Immature natural killer cell (primary cell): ENCODE measurements at regions not wholly inside any gene's neighbourhood (a gene's known extent, or its start where the extent isn't known, plus 50 kb on each side); places are given as distances from the start of the nearest gene placed in this dataset.
"Not testable (repeated sequence)": the region's sequence is repeated elsewhere in the genome, so short reads cannot be mapped to it uniquely, and the experiment has no call there.

Experiments
- DNase-seq, 3 donors: peaks; one replicate each; pipeline ENCODE4 v3.0.0; 2022; ENCODE audit warnings: mixed read lengths in 1 of 3
- H3K27ac Mint-ChIP-seq, 6 donors: one replicate each; pipeline ENCODE4 v1.8.0; 2020; ENCODE audit warnings: mixed read lengths in 6 of 6, mild to moderate bottlenecking in 5 of 6, inconsistent platforms in 4 of 6, moderate library complexity in 3 of 6
- H3K27me3 Mint-ChIP-seq, 3 donors: one replicate each; pipeline ENCODE4 v1.8.0; 2020 to 2021; ENCODE audit warnings: low read depth in 3 of 3, mild to moderate bottlenecking in 3 of 3, mixed read lengths in 3 of 3, moderate library complexity in 3 of 3, inconsistent platforms in 1 of 3
- H3K36me3 Mint-ChIP-seq, 3 donors: one replicate each; pipeline ENCODE4 v1.8.0; 2020; ENCODE audit warnings: mixed read lengths in 3 of 3, inconsistent platforms in 2 of 3, mild to moderate bottlenecking in 2 of 3
- H3K4me1 Mint-ChIP-seq, 2 donors: one replicate each; pipeline ENCODE4 v1.8.0; 2020; ENCODE audit warnings: inconsistent platforms in 2 of 2, mild to moderate bottlenecking in 2 of 2, mixed read lengths in 2 of 2, moderate library complexity in 1 of 2
- H3K4me3 Mint-ChIP-seq, 5 donors: one replicate each; pipeline ENCODE4 v1.8.0; 2020; ENCODE audit warnings: mild to moderate bottlenecking in 5 of 5, mixed read lengths in 5 of 5, inconsistent platforms in 3 of 5, moderate library complexity in 3 of 5
- H3K9me3 Mint-ChIP-seq, 6 donors: one replicate each; pipeline ENCODE4 v1.8.0; 2020; ENCODE audit warnings: mild to moderate bottlenecking in 6 of 6, mixed read lengths in 6 of 6, inconsistent platforms in 4 of 6, moderate library complexity in 3 of 6

- H3K36me3 Mint-ChIP-seq: no peaks in the 10 kb centered on the region
- H3K4me3 Mint-ChIP-seq: no peak overlapping the region
- H3K27me3 Mint-ChIP-seq: peaks cover 0 to 7% (median 5%) of the 10 kb centered on the region in 3 donors
- H3K9me3 Mint-ChIP-seq: peaks cover 5 to 20% (median 11%) of the 10 kb centered on the region in 6 donors
- no peak for DNase-seq
- no peak overlapping the region for H3K27ac Mint-ChIP-seq
- no peaks in the 10 kb centered on the region for H3K4me1 Mint-ChIP-seq
These were observed 127.5 kb upstream of the CCNG1 start for GRCh38 chr5:163309914-163310313.

GRCh38 chr5:163310997-163311396, 126.4 kb upstream of the CCNG1 start:
- no peak overlapping the region for H3K4me3 Mint-ChIP-seq
- no peak overlapping the region for H3K27ac Mint-ChIP-seq
- H3K4me1 Mint-ChIP-seq: no peaks in the 10 kb centered on the region
- H3K36me3 Mint-ChIP-seq: no peaks in the 10 kb centered on the region
- DNase-seq: no peak
- H3K9me3 Mint-ChIP-seq: peaks cover 5 to 20% (median 11%) of the 10 kb centered on the region in 6 donors
- H3K27me3 Mint-ChIP-seq: peaks cover 0 to 7% (median 5%) of the 10 kb centered on the region in 3 donors

GRCh38 chr5:163312598-163312997, 124.8 kb upstream of the CCNG1 start:
- Mint-ChIP-seq H3K27ac (no peak overlapping the region), H3K4me1 (no peaks in the 10 kb centered on the region), H3K27me3 (peaks cover 0 to 7% (median 5%) of the 10 kb centered on the region in 3 donors), H3K36me3 (no peaks in the 10 kb centered on the region), H3K4me3 (no peak overlapping the region), H3K9me3 (peaks cover 5 to 20% (median 11%) of the 10 kb centered on the region in 6 donors)
- no peak for DNase-seq

- H3K4me1 Mint-ChIP-seq, H3K36me3 Mint-ChIP-seq: not testable (repeated sequence)
These were observed 124.3 kb upstream of the CCNG1 start for GRCh38 chr5:163313049-163313448.

GRCh38 chr5:163316374-163316773, 121.0 kb upstream of the CCNG1 start:
- not testable (repeated sequence) for H3K27me3 Mint-ChIP-seq, H3K27ac Mint-ChIP-seq, H3K4me3 Mint-ChIP-seq, DNase-seq, H3K36me3 Mint-ChIP-seq, H3K4me1 Mint-ChIP-seq
- H3K9me3 Mint-ChIP-seq: peaks cover 5 to 20% (median 11%) of the 10 kb centered on the region in 6 donors

More at GRCh38 chr5:163313049-163313448, 124.3 kb upstream of the CCNG1 start:
- peaks cover 5 to 20% (median 11%) of the 10 kb centered on the region in 6 donors for H3K9me3 Mint-ChIP-seq
- not testable (repeated sequence) for H3K27me3 Mint-ChIP-seq, H3K4me3 Mint-ChIP-seq, DNase-seq, H3K27ac Mint-ChIP-seq

GRCh38 chr5:163318707-163319106, 118.7 kb upstream of the CCNG1 start:
- no peak overlapping the region for H3K4me3 Mint-ChIP-seq
- no peaks in the 10 kb centered on the region for H3K36me3 Mint-ChIP-seq
- no peaks in the 10 kb centered on the region for H3K4me1 Mint-ChIP-seq
- no peak overlapping the region for H3K27ac Mint-ChIP-seq
- H3K27me3 Mint-ChIP-seq: no peaks in the 10 kb centered on the region
- no peak for DNase-seq
- peaks cover 0 to 2% (median 0%) of the 10 kb centered on the region in 6 donors for H3K9me3 Mint-ChIP-seq

- no peak overlapping the region for H3K4me3 Mint-ChIP-seq
- peaks cover 0 to 3% (median 0%) of the 10 kb centered on the region in 3 donors for H3K27me3 Mint-ChIP-seq
- H3K36me3 Mint-ChIP-seq: no peaks in the 10 kb centered on the region
- no peak overlapping the region for H3K27ac Mint-ChIP-seq
- H3K4me1 Mint-ChIP-seq: no peaks in the 10 kb centered on the region
- H3K9me3 Mint-ChIP-seq: no peaks in the 10 kb centered on the region
- DNase-seq: no peak
These were observed 115.9 kb upstream of the CCNG1 start for GRCh38 chr5:163321511-163321910.

GRCh38 chr5:163330723-163331668, 106.4 kb upstream of the CCNG1 start:
- Mint-ChIP-seq H3K36me3 (no peaks in the 10 kb centered on the region), H3K4me3 (no peak overlapping the region), H3K9me3 (peaks cover 0 to 4% (median 0%) of the 10 kb centered on the region in 6 donors), H3K4me1 (no peaks in the 10 kb centered on the region), H3K27me3 (peaks cover 0 to 11% (median 2%) of the 10 kb centered on the region in 3 donors), H3K27ac (no peak overlapping the region)
- DNase-seq: no peak

GRCh38 chr5:163336074-163336473, 101.3 kb upstream of the CCNG1 start:
- H3K36me3 Mint-ChIP-seq, H3K4me3 Mint-ChIP-seq, H3K27ac Mint-ChIP-seq, DNase-seq, H3K9me3 Mint-ChIP-seq, H3K4me1 Mint-ChIP-seq, H3K27me3 Mint-ChIP-seq: not testable (repeated sequence)

- H3K9me3 Mint-ChIP-seq: no peaks in the 10 kb centered on the region
- H3K27me3 Mint-ChIP-seq: peaks cover 0 to 2% (median 0%) of the 10 kb centered on the region in 3 donors
- H3K36me3 Mint-ChIP-seq: no peaks in the 10 kb centered on the region
- no peak overlapping the region for H3K27ac Mint-ChIP-seq
- no peak overlapping the region for H3K4me3 Mint-ChIP-seq
- no peak for DNase-seq
- no peaks in the 10 kb centered on the region for H3K4me1 Mint-ChIP-seq
These were observed 98.2 kb upstream of the CCNG1 start for GRCh38 chr5:163339148-163339547.

GRCh38 chr5:163340378-163340777, 97.0 kb upstream of the CCNG1 start:
- not testable (repeated sequence) for H3K36me3 Mint-ChIP-seq, DNase-seq, H3K4me1 Mint-ChIP-seq, H3K27me3 Mint-ChIP-seq, H3K4me3 Mint-ChIP-seq, H3K9me3 Mint-ChIP-seq, H3K27ac Mint-ChIP-seq

GRCh38 chr5:163342306-163342705, 95.1 kb upstream of the CCNG1 start:
- Mint-ChIP-seq H3K9me3 (no peaks in the 10 kb centered on the region), H3K27me3 (no peaks in the 10 kb centered on the region), H3K4me3 (no peak overlapping the region), H3K4me1 (no peaks in the 10 kb centered on the region), H3K36me3 (no peaks in the 10 kb centered on the region), H3K27ac (no peak overlapping the region)
- no peak for DNase-seq

GRCh38 chr5:163345216-163345615, 92.2 kb upstream of the CCNG1 start:
- no peak overlapping the region for H3K4me3 Mint-ChIP-seq
- no peak for DNase-seq

GRCh38 chr5:163347671-163348070, 89.7 kb upstream of the CCNG1 start:
- H3K27me3 Mint-ChIP-seq: peaks cover 0 to 2% (median 0%) of the 10 kb centered on the region in 3 donors
- peak; percentile 21 to 41 (median 33) for DNase-seq

More at GRCh38 chr5:163345216-163345615, 92.2 kb upstream of the CCNG1 start:
- Mint-ChIP-seq H3K27me3 (no peaks in the 10 kb centered on the region), H3K4me1 (no peaks in the 10 kb centered on the region), H3K36me3 (no peaks in the 10 kb centered on the region), H3K27ac (no peak overlapping the region), H3K9me3 (no peaks in the 10 kb centered on the region)

More at GRCh38 chr5:163347671-163348070, 89.7 kb upstream of the CCNG1 start:
- Mint-ChIP-seq H3K27ac (no peak overlapping the region), H3K9me3 (no peaks in the 10 kb centered on the region), H3K4me1 (no peaks in the 10 kb centered on the region), H3K4me3 (no peak overlapping the region), H3K36me3 (no peaks in the 10 kb centered on the region)
